ENCODE measurements at regions not wholly inside any gene's neighbourhood (a gene's known extent, or its start where the extent isn't known, plus 50 kb on each side); places are given as distances from the start of the nearest gene placed in this dataset.

GRCh38 chr20:4070323-4071177 is 55.2 kb upstream of the RNF24 start:
- DNase-seq (ENCODE audit: low read depth) = no peak

GRCh38 chr20:4069751-4070150 is 54.4 kb upstream of the RNF24 start:
- no peak for DNase-seq (ENCODE audit: low read depth)

- no peak for DNase-seq (ENCODE audit: low read depth)
These were observed 53.4 kb upstream of the RNF24 start for GRCh38 chr20:4068708-4069107.

- no peak for DNase-seq (ENCODE audit: low read depth)
These were observed 52.4 kb upstream of the RNF24 start for GRCh38 chr20:4067600-4068261.

GRCh38 chr20:4066551-4066950 is 51.2 kb upstream of the RNF24 start:
- no peak for DNase-seq (ENCODE audit: low read depth)

- no peak for DNase-seq (ENCODE audit: low read depth)
These were observed 50.1 kb upstream of the RNF24 start for GRCh38 chr20:4065391-4065844.

All from activated T-cell treated with anti-CD3 and anti-CD28 coated beads for 24 hours (primary cell).